GM23248 (cell line): ENCODE measurements at regions not wholly inside any gene's neighbourhood (a gene's known extent, or its start where the extent isn't known, plus 50 kb on each side); places are given as distances from the start of the nearest gene placed in this dataset.

ENCODE experiments used
- EZH2 ChIP-seq: fragments of 200-600 bp; sonication (generic); IDR thresholded peaks from 2 replicates; pipeline ENCODE4 v1.6.1; 2018; ENCODE audit warnings: antibody characterized with exemption, mild to moderate bottlenecking; ENCODE audit not compliant: insufficient read depth, poor library complexity, severe bottlenecking
- EZH2phosphoT487 ChIP-seq: fragments of 200-600 bp; sonication (generic); IDR thresholded peaks from 2 replicates; pipeline ENCODE4 v1.6.1; 2018; ENCODE audit warnings: antibody characterized with exemption, moderate library complexity, mild to moderate bottlenecking, low read depth; ENCODE audit not compliant: insufficient read depth

DNA sequence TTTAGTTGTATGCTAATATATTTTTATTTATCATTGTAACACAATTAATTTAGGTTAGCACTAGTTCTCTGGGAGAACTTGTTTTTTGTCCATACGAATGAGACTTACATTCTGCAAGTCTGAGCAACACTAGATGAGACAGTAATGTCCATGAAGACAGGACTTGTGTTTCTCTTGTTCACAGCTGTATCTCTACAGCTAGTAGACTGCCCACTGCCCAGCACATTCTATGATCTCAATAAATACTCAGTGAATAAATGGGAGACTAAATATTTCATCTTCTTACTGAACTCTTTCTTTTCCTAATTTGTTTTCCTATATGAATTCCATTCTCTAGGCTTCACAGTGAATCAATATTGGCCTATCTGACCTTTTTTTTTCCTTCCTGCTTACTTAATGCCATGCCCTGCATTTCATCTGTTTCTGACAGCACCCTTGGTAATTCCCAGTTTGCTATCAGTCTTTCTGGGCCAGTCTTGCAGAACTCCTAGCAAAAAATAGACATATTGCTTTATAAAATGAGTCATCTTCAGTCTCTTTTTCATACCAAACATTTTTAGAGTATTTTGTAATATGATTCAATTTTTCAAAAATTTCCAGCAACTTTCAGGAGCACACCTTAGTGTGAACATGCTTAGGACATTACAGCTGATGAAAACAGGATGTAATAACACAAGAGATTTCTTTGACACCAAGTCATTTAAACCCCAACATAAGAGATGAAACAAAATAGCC, 185.5 kb upstream of the ATP2B1 start:
- TF ChIP-seq EZH2 (no peak), EZH2phosphoT487 (no peak)
